WTC11 (cell line): ENCODE measurements at regions not wholly inside any gene's neighbourhood (a gene's known extent, or its start where the extent isn't known, plus 50 kb on each side); places are given as distances from the start of the nearest gene placed in this dataset.

Source experiments
- ATAC-seq: fragments of 200-7000 bp; cut with Tn5 transposase; 2 replicates; pipeline ENCODE4 v1.10.0; 2021; ENCODE audit warnings: mild to moderate bottlenecking, moderate library complexity
- CTCF ChIA-PET: fragments of 300-600 bp; sonication (Branson Sonifier 250); formaldehyde crosslinking; loops from one replicate; lab custom pipeline; 2021; ENCODE audit warnings: antibody characterized with exemption; lab: Charles Lee
- POLR2A ChIA-PET: fragments of 350-600 bp; sonication (Branson Sonifier 250); formaldehyde crosslinking; loops from one replicate; lab custom pipeline; 2021; ENCODE audit warnings: antibody characterized with exemption; lab: Charles Lee
- DNase-seq: peaks from one replicate; pipeline ENCODE4 v3.0.0; 2021; ENCODE audit warnings: low spot score
- H3K27ac Mint-ChIP-seq: 2 replicates; pipeline ENCODE4 v1.8.0; 2021; ENCODE audit warnings: mixed read lengths
- H3K27me3 Mint-ChIP-seq: 2 replicates; pipeline ENCODE4 v1.8.0; 2021; ENCODE audit warnings: low read depth, mild to moderate bottlenecking, moderate library complexity, mixed read lengths
- H3K36me3 Mint-ChIP-seq: 2 replicates; pipeline ENCODE4 v1.8.0; 2021; ENCODE audit warnings: mixed read lengths
- H3K4me1 Mint-ChIP-seq: 2 replicates; pipeline ENCODE4 v1.8.0; 2022; ENCODE audit warnings: mixed read lengths
- H3K4me3 Mint-ChIP-seq: 2 replicates; pipeline ENCODE4 v1.8.0; 2021; ENCODE audit warnings: mild to moderate bottlenecking, moderate library complexity, mixed read lengths
- H3K9me3 Mint-ChIP-seq: 2 replicates; pipeline ENCODE4 v1.8.0; 2021; ENCODE audit warnings: mixed read lengths
- ATF1 ChIP-seq: sonication (generic); formaldehyde crosslinking; IDR thresholded peaks from 2 replicates; pipeline ENCODE4 v1.8.1; 2023; ENCODE audit warnings: mild to moderate bottlenecking, moderate library complexity, missing genetic modification reagents
- ATF2 ChIP-seq: sonication (generic); formaldehyde crosslinking; IDR thresholded peaks from 2 replicates; pipeline ENCODE4 v1.8.1; 2022; ENCODE audit warnings: low read depth, missing genetic modification reagents, borderline replicate concordance
- ATF3 ChIP-seq: sonication (generic); formaldehyde crosslinking; conservative IDR thresholded peaks from 2 replicates; pipeline ENCODE4 v1.8.1; 2022; ENCODE audit warnings: mild to moderate bottlenecking, missing genetic modification reagents
- CREB1 ChIP-seq: sonication (generic); formaldehyde crosslinking; IDR thresholded peaks from 2 replicates; pipeline ENCODE4 v1.8.0; 2023; ENCODE audit warnings: mild to moderate bottlenecking, missing genetic modification reagents
- CTCF ChIP-seq: fragments of 200-600 bp; IDR thresholded peaks from 2 replicates; pipeline ENCODE4 v1.8.0; 2022; ENCODE audit warnings: antibody characterized with exemption
- ESRRA ChIP-seq: sonication (generic); formaldehyde crosslinking; IDR thresholded peaks from 2 replicates; pipeline ENCODE4 v1.8.1; 2022; ENCODE audit warnings: mild to moderate bottlenecking, missing genetic modification reagents, borderline replicate concordance
- GTF2I ChIP-seq: fragments of 250-450 bp; sonication (Bioruptor Pico); conservative IDR thresholded peaks from 2 replicates; pipeline ENCODE4 v1.4.0; 2021; ENCODE audit warnings: mild to moderate bottlenecking
- HMGA2 ChIP-seq: fragments of 250-450 bp; sonication (Bioruptor Pico); IDR thresholded peaks from 2 replicates; pipeline ENCODE4 v1.4.0; 2021; ENCODE audit warnings: mild to moderate bottlenecking, moderate library complexity
- IRF1 ChIP-seq: sonication (generic); formaldehyde crosslinking; IDR thresholded peaks from 2 replicates; pipeline ENCODE4 v1.8.0; 2023; ENCODE audit warnings: missing genetic modification reagents
- JAZF1 ChIP-seq: fragments of 250-450 bp; sonication (Bioruptor Pico); IDR thresholded peaks from 2 replicates; pipeline ENCODE4 v1.9.0; 2021; ENCODE audit warnings: moderate library complexity, mild to moderate bottlenecking, inconsistent platforms
- JUN ChIP-seq: sonication (generic); formaldehyde crosslinking; IDR thresholded peaks from 2 replicates; pipeline ENCODE4 v1.8.0; 2023; ENCODE audit warnings: mild to moderate bottlenecking, missing genetic modification reagents
- KAT7 ChIP-seq: sonication (generic); formaldehyde crosslinking; IDR thresholded peaks from 2 replicates; pipeline ENCODE4 v1.8.1; 2023; ENCODE audit warnings: missing genetic modification reagents, mild to moderate bottlenecking, borderline replicate concordance
- MYBL2 ChIP-seq: sonication (generic); formaldehyde crosslinking; IDR thresholded peaks from 2 replicates; pipeline ENCODE4 v1.8.1; 2023; ENCODE audit warnings: mild to moderate bottlenecking, moderate library complexity, missing genetic modification reagents
- NFATC4 ChIP-seq: fragments of 250-450 bp; sonication (Bioruptor Pico); IDR thresholded peaks from 2 replicates; pipeline ENCODE4 v1.9.0; 2021; ENCODE audit warnings: mild to moderate bottlenecking
- NR1H2 ChIP-seq: sonication (generic); formaldehyde crosslinking; IDR thresholded peaks from 2 replicates; pipeline ENCODE4 v1.9.0; 2021; ENCODE audit warnings: mild to moderate bottlenecking, moderate library complexity, missing genetic modification reagents
- RORB ChIP-seq: fragments of 250-450 bp; sonication (Bioruptor Pico); IDR thresholded peaks from 2 replicates; pipeline ENCODE4 v1.9.0; 2021; ENCODE audit warnings: mild to moderate bottlenecking
- SMAD4 ChIP-seq: sonication (generic); formaldehyde crosslinking; IDR thresholded peaks from 2 replicates; pipeline ENCODE4 v1.8.0; 2022; ENCODE audit warnings: mild to moderate bottlenecking, missing genetic modification reagents
- TCF7 ChIP-seq: sonication (generic); formaldehyde crosslinking; IDR thresholded peaks from 2 replicates; pipeline ENCODE4 v1.8.0; 2022; ENCODE audit warnings: mild to moderate bottlenecking, low read depth, missing genetic modification reagents, moderate library complexity
- ZMAT4 ChIP-seq: fragments of 250-450 bp; sonication (Bioruptor Pico); IDR thresholded peaks from 2 replicates; pipeline ENCODE4 v1.9.0; 2021; ENCODE audit warnings: mild to moderate bottlenecking
- ZNF281 ChIP-seq: sonication (generic); formaldehyde crosslinking; IDR thresholded peaks from 2 replicates; pipeline ENCODE4 v1.8.0; 2023; ENCODE audit warnings: mild to moderate bottlenecking, missing genetic modification reagents
- ZNF396 ChIP-seq: fragments of 250-450 bp; sonication (Bioruptor Pico); IDR thresholded peaks from 2 replicates; pipeline ENCODE4 v1.8.0; 2021; ENCODE audit warnings: mild to moderate bottlenecking, moderate library complexity, borderline replicate concordance
- ZNF425 ChIP-seq: fragments of 250-450 bp; sonication (Bioruptor Pico); conservative IDR thresholded peaks from 2 replicates; pipeline ENCODE4 v1.9.0; 2021; ENCODE audit warnings: mild to moderate bottlenecking
- ZNF671 ChIP-seq: fragments of 250-450 bp; sonication (Bioruptor Pico); IDR thresholded peaks from 2 replicates; pipeline ENCODE4 v1.8.0; 2021; ENCODE audit warnings: mild to moderate bottlenecking
- ZSCAN18 ChIP-seq: fragments of 250-450 bp; sonication (Bioruptor Pico); IDR thresholded peaks from 2 replicates; pipeline ENCODE4 v2.1.2; 2022; ENCODE audit warnings: mild to moderate bottlenecking, moderate library complexity

GRCh38 chr9:73845539-73845938 is 651.6 kb upstream of the RORB start (continued):
- TF ChIP-seq TCF7 (CRISPR knock-in tag) (no peak), ZMAT4 (CRISPR knock-in tag) (no peak), SMAD4 (CRISPR knock-in tag) (no peak), RORB (CRISPR knock-in tag) (no peak), CREB1 (CRISPR knock-in tag) (no peak)

- Mint-ChIP-seq H3K36me3 (peaks cover 13% of the 10 kb centered on the region), H3K27ac (peak overlapping the region; percentile 100), H3K4me1 (peaks cover 60% of the 10 kb centered on the region), H3K4me3 (peak overlapping the region; percentile 48), H3K27me3 (no peaks in the 10 kb centered on the region), H3K9me3 (peaks cover 13% of the 10 kb centered on the region)
- DNase-seq (no peak), ATAC-seq (peak; percentile 72)
- no peak for TF ChIP-seq NFATC4 (CRISPR knock-in tag)
- no peak for TF ChIP-seq JAZF1 (CRISPR knock-in tag)
- no peak for TF ChIP-seq ZNF425 (CRISPR knock-in tag)
- no peak for TF ChIP-seq NR1H2 (CRISPR knock-in tag)
- TF ChIP-seq GTF2I (CRISPR knock-in tag): no peak
- TF ChIP-seq MYBL2: no peak
- no peak for TF ChIP-seq KAT7 (CRISPR knock-in tag)
- no peak for TF ChIP-seq ESRRA
- TF ChIP-seq JUN: no peak
- TF ChIP-seq IRF1 (CRISPR knock-in tag): no peak
- TF ChIP-seq HMGA2 (CRISPR knock-in tag): no peak
- no peak for TF ChIP-seq ATF3
- TF ChIP-seq ZNF396 (CRISPR knock-in tag): no peak
- no peak for TF ChIP-seq CTCF
- TF ChIP-seq ZSCAN18: no peak
- no peak for TF ChIP-seq ZNF671 (CRISPR knock-in tag)
- no peak for TF ChIP-seq ATF2 (CRISPR knock-in tag)
- no peak for TF ChIP-seq ZNF281 (CRISPR knock-in tag)
- no peak for TF ChIP-seq ATF1
- ChIA-PET CTCF (no interaction called here), POLR2A (no interaction called here)
These were observed 651.0 kb upstream of the RORB start for GRCh38 chr9:73845954-73846690.
